ENCODE measurements at regions not wholly inside any gene's neighbourhood (a gene's known extent, or its start where the extent isn't known, plus 50 kb on each side); places are given as distances from the start of the nearest gene placed in this dataset.

- no peak for TF ChIP-seq POLR2AphosphoS5 (IDR thresholded peaks at IDR 0.05)
- TF ChIP-seq, protein P1, sequence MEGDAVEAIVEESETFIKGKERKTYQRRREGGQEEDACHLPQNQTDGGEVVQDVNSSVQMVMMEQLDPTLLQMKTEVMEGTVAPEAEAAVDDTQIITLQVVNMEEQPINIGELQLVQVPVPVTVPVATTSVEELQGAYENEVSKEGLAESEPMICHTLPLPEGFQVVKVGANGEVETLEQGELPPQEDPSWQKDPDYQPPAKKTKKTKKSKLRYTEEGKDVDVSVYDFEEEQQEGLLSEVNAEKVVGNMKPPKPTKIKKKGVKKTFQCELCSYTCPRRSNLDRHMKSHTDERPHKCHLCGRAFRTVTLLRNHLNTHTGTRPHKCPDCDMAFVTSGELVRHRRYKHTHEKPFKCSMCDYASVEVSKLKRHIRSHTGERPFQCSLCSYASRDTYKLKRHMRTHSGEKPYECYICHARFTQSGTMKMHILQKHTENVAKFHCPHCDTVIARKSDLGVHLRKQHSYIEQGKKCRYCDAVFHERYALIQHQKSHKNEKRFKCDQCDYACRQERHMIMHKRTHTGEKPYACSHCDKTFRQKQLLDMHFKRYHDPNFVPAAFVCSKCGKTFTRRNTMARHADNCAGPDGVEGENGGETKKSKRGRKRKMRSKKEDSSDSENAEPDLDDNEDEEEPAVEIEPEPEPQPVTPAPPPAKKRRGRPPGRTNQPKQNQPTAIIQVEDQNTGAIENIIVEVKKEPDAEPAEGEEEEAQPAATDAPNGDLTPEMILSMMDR (IDR thresholded peaks at IDR 0.05; ENCODE audit: poor library complexity, severe bottlenecking): no peak
These were observed 348.8 kb downstream of the GBA3 start for GRCh38 chr4:23041501-23041900.

All from neural cell (in vitro differentiated cells).